ENCODE measurements at regions not wholly inside any gene's neighbourhood (a gene's known extent, or its start where the extent isn't known, plus 50 kb on each side); places are given as distances from the start of the nearest gene placed in this dataset.
"Not testable (repeated sequence)": the region's sequence is repeated elsewhere in the genome, so short reads cannot be mapped to it uniquely, and the experiment has no call there.

GRCh38 chrY:19644889-19645638 is 99.5 kb downstream of the KDM5D start:
- Histone ChIP-seq H3K36me3 (no peaks in the 10 kb centered on the region), H3K27me3 (no peaks in the 10 kb centered on the region), H3K9me3 (no peaks in the 10 kb centered on the region), H3K4me3 (no peak overlapping the region)
- DNase-seq: no peak

- DNase-seq: no peak
- H3K36me3 ChIP-seq: no peaks in the 10 kb centered on the region
- H3K9me3 ChIP-seq: no peaks in the 10 kb centered on the region
- H3K4me3 ChIP-seq: no peak overlapping the region
- no peaks in the 10 kb centered on the region for H3K27me3 ChIP-seq
These were observed 106.7 kb downstream of the KDM5D start for GRCh38 chrY:19637651-19638347.

GRCh38 chrY:19628926-19629325 is 115.6 kb downstream of the KDM5D start:
- H3K27me3 ChIP-seq: no peaks in the 10 kb centered on the region

GRCh38 chrY:19622392-19622791 is 122.1 kb downstream of the KDM5D start:
- Histone ChIP-seq H3K9me3 (no peaks in the 10 kb centered on the region), H3K27me3 (no peaks in the 10 kb centered on the region)
- DNase-seq: no peak

More at GRCh38 chrY:19628926-19629325, 115.6 kb downstream of the KDM5D start:
- H3K36me3 ChIP-seq: no peaks in the 10 kb centered on the region
- H3K4me3 ChIP-seq: no peak overlapping the region
- no peaks in the 10 kb centered on the region for H3K9me3 ChIP-seq
- no peak for DNase-seq

GRCh38 chrY:19621756-19622155 is 122.8 kb downstream of the KDM5D start:
- Histone ChIP-seq H3K9me3 (no peaks in the 10 kb centered on the region), H3K36me3 (no peaks in the 10 kb centered on the region), H3K27me3 (no peaks in the 10 kb centered on the region), H3K4me3 (no peak overlapping the region)
- no peak for DNase-seq

More at GRCh38 chrY:19622392-19622791, 122.1 kb downstream of the KDM5D start:
- Histone ChIP-seq H3K4me3 (no peak overlapping the region), H3K36me3 (no peaks in the 10 kb centered on the region)

- Histone ChIP-seq H3K27me3 (no peaks in the 10 kb centered on the region), H3K36me3 (peaks cover 12% of the 10 kb centered on the region), H3K4me3 (no peak overlapping the region), H3K9me3 (no peaks in the 10 kb centered on the region)
- DNase-seq: no peak
These were observed 143.4 kb downstream of the KDM5D start for GRCh38 chrY:19601113-19601512.

GRCh38 chrY:19600711-19601110 is 143.8 kb downstream of the KDM5D start:
- Histone ChIP-seq H3K36me3 (peaks cover 12% of the 10 kb centered on the region), H3K9me3 (no peaks in the 10 kb centered on the region), H3K27me3 (no peaks in the 10 kb centered on the region), H3K4me3 (no peak overlapping the region)
- no peak for DNase-seq

GRCh38 chrY:19590235-19590634 is 154.3 kb downstream of the KDM5D start:
- Histone ChIP-seq H3K27me3 (no peaks in the 10 kb centered on the region), H3K36me3 (peaks cover 11% of the 10 kb centered on the region), H3K4me3 (no peak overlapping the region), H3K9me3 (no peaks in the 10 kb centered on the region)
- no peak for DNase-seq

GRCh38 chrY:19589664-19590063 is 154.9 kb downstream of the KDM5D start:
- Histone ChIP-seq H3K4me3 (no peak overlapping the region), H3K36me3 (peaks cover 11% of the 10 kb centered on the region), H3K27me3 (no peaks in the 10 kb centered on the region), H3K9me3 (no peaks in the 10 kb centered on the region)
- DNase-seq: no peak

GRCh38 chrY:19587311-19587710 is 157.2 kb downstream of the KDM5D start:
- no peak for DNase-seq
- H3K4me3 ChIP-seq: no peak overlapping the region
- H3K27me3 ChIP-seq: no peaks in the 10 kb centered on the region
- H3K9me3 ChIP-seq: no peaks in the 10 kb centered on the region
- peaks cover 11% of the 10 kb centered on the region for H3K36me3 ChIP-seq

GRCh38 chrY:19580990-19581389 is 163.5 kb downstream of the KDM5D start:
- H3K36me3 ChIP-seq, DNase-seq, H3K4me3 ChIP-seq, H3K27me3 ChIP-seq, H3K9me3 ChIP-seq: not testable (repeated sequence)

GRCh38 chrY:19578281-19578874 is 166.1 kb downstream of the KDM5D start:
- H3K9me3 ChIP-seq: no peaks in the 10 kb centered on the region
- H3K36me3 ChIP-seq: peaks cover 10% of the 10 kb centered on the region
- H3K27me3 ChIP-seq: no peaks in the 10 kb centered on the region
- DNase-seq: no peak
- H3K4me3 ChIP-seq: no peak overlapping the region

- no peak overlapping the region for H3K4me3 ChIP-seq
- H3K27me3 ChIP-seq: no peaks in the 10 kb centered on the region
- H3K36me3 ChIP-seq: peaks cover 16% of the 10 kb centered on the region
- no peak for DNase-seq
- no peaks in the 10 kb centered on the region for H3K9me3 ChIP-seq
These were observed 167.3 kb downstream of the KDM5D start for GRCh38 chrY:19577250-19577649.

GRCh38 chrY:19574939-19575338 is 169.6 kb downstream of the KDM5D start:
- Histone ChIP-seq H3K4me3 (no peak overlapping the region), H3K9me3 (no peaks in the 10 kb centered on the region), H3K27me3 (no peaks in the 10 kb centered on the region), H3K36me3 (peaks cover 26% of the 10 kb centered on the region)
- DNase-seq: no peak

GRCh38 chrY:19573646-19574045 is 170.9 kb downstream of the KDM5D start:
- Histone ChIP-seq H3K9me3 (no peaks in the 10 kb centered on the region), H3K36me3 (peaks cover 26% of the 10 kb centered on the region), H3K27me3 (no peaks in the 10 kb centered on the region), H3K4me3 (no peak overlapping the region)
- no peak for DNase-seq

- Histone ChIP-seq H3K36me3 (peaks cover 18% of the 10 kb centered on the region), H3K4me3 (no peak overlapping the region)
These were observed 173.5 kb downstream of the KDM5D start for GRCh38 chrY:19570999-19571398.

GRCh38 chrY:19567943-19568342 is 176.6 kb downstream of the KDM5D start:
- Histone ChIP-seq H3K36me3 (peaks cover 16% of the 10 kb centered on the region), H3K27me3 (no peaks in the 10 kb centered on the region), H3K4me3 (peak overlapping the region; percentile 77), H3K9me3 (no peaks in the 10 kb centered on the region)
- DNase-seq: peak; percentile 7

More at GRCh38 chrY:19570999-19571398, 173.5 kb downstream of the KDM5D start:
- H3K9me3 ChIP-seq: no peaks in the 10 kb centered on the region
- no peaks in the 10 kb centered on the region for H3K27me3 ChIP-seq
- DNase-seq: no peak
